ENCODE measurements at regions not wholly inside any gene's neighbourhood (a gene's known extent, or its start where the extent isn't known, plus 50 kb on each side); places are given as distances from the start of the nearest gene placed in this dataset.

DNA sequence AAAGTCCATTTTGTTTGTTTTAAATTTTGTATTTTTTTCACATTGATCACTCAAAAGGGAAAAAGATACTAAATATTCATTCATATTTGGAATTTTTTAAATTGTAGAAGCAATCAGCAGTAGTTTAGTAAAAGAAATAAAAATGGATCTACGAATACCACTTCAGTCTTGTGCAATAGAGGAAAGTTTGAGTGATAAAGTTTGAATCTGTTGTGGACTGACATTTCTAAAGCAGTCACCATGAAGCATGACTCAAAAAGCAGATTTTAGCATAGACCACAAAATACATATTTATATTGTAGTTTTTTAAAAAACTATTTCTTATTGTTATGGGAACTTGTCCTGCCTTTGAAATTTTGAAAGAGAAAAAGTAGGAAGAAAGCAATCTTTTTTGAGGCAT is 520.5 kb upstream of the ZEB2 start:
- ChIA-PET POLR2A (ENCODE audit: unreplicated experiment) (no interaction called here), CTCF (no interaction called here)
- Histone ChIP-seq H3K9me2 (ENCODE audit: insufficient read depth) (no peaks in the 10 kb centered on the region; the same call in 1 of the 2 replicates), H3K79me2 (ENCODE audit: low read depth) (no peaks in the 10 kb centered on the region), H3K27me3 (ENCODE audit: insufficient read depth, low read depth) (no peaks in the 10 kb centered on the region), H3K4me3 (no peak overlapping the region), H2AFZ (no peak overlapping the region), H3K4me1 (replicated peaks; ENCODE audit: insufficient read depth) (no peaks in the 10 kb centered on the region), H3K36me3 (ENCODE audit: low read depth) (no peaks in the 10 kb centered on the region), H3F3A (ENCODE audit: insufficient read depth, low read depth) (no peaks in the 10 kb centered on the region), H3K9me3 (ENCODE audit: insufficient read depth, low read depth) (no peaks in the 10 kb centered on the region), H4K20me1 (ENCODE audit: insufficient read depth) (no peaks in the 10 kb centered on the region), H3K27ac (no peak overlapping the region), H3K4me2 (no peak overlapping the region)
- no TSS peak for BruUV-seq (replicated peaks)
- intact Hi-C loops (cut with micrococcal nuclease; ENCODE audit: unreplicated experiment) = no loop called here
- DNase-seq = no peak
- TF ChIP-seq, protein P1, sequence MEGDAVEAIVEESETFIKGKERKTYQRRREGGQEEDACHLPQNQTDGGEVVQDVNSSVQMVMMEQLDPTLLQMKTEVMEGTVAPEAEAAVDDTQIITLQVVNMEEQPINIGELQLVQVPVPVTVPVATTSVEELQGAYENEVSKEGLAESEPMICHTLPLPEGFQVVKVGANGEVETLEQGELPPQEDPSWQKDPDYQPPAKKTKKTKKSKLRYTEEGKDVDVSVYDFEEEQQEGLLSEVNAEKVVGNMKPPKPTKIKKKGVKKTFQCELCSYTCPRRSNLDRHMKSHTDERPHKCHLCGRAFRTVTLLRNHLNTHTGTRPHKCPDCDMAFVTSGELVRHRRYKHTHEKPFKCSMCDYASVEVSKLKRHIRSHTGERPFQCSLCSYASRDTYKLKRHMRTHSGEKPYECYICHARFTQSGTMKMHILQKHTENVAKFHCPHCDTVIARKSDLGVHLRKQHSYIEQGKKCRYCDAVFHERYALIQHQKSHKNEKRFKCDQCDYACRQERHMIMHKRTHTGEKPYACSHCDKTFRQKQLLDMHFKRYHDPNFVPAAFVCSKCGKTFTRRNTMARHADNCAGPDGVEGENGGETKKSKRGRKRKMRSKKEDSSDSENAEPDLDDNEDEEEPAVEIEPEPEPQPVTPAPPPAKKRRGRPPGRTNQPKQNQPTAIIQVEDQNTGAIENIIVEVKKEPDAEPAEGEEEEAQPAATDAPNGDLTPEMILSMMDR (conservative IDR thresholded peaks at IDR 0.05) = no peak
- no peak for TF ChIP-seq EZH2 (IDR thresholded peaks at IDR 0.05; ENCODE audit: low read depth)

DNA sequence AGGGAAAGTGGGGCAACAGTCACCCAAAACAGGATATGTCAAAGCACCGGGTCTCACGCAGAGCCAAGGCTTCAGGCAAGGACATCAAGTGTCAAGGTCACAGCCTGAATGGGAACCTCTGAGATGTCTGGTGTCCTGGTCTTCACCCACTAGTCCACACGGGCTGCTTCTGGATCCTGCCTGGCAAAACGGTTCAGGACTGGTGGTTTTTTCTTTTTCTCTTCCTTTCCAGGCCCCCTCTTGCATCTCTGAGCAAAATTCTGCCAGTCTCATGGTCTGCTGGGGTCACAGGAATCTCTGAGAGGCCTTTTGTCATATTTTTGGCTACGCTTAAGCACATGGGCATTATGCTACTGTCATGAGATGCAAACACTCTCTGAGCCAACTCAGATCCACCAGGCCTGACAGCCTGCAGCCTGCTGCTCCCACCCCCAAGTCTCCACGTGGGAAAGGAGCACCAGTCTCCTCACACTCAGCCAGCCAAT is 518.2 kb upstream of the ZEB2 start:
- no peaks in the 10 kb centered on the region for H3K36me3 ChIP-seq (ENCODE audit: low read depth)
- ChIA-PET CTCF (interaction anchor here (0.6 kb wide), 1 partner anchor 640 kb away, joined by 5 read pairs; no protein-coding TSS in a partner anchor), POLR2A (ENCODE audit: unreplicated experiment) (no interaction called here)
- H3K79me2 ChIP-seq (ENCODE audit: low read depth) = no peaks in the 10 kb centered on the region
- no TSS peak for BruUV-seq (replicated peaks)
- H3K9me2 ChIP-seq (ENCODE audit: insufficient read depth) = peaks cover 1% of the 10 kb centered on the region
- TF ChIP-seq, protein P1 (conservative IDR thresholded peaks at IDR 0.05) = no peak
- TF ChIP-seq EZH2 (IDR thresholded peaks at IDR 0.05; ENCODE audit: low read depth) = no peak
- no peak overlapping the region for H3K4me2 ChIP-seq
- no peak for DNase-seq
- no peaks in the 10 kb centered on the region for H3K27me3 ChIP-seq (ENCODE audit: insufficient read depth, low read depth)
- H3K4me3 ChIP-seq = no peak overlapping the region
- intact Hi-C loops (cut with micrococcal nuclease; ENCODE audit: unreplicated experiment) = no loop called here
- H2AFZ ChIP-seq = peak overlapping the region; percentile 26
- no peaks in the 10 kb centered on the region for H3K9me3 ChIP-seq (ENCODE audit: insufficient read depth, low read depth)
- H3K27ac ChIP-seq = no peak overlapping the region
- H3K4me1 ChIP-seq (replicated peaks; ENCODE audit: insufficient read depth) = no peaks in the 10 kb centered on the region
- no peaks in the 10 kb centered on the region for H4K20me1 ChIP-seq (ENCODE audit: insufficient read depth)
- no peaks in the 10 kb centered on the region for H3F3A ChIP-seq (ENCODE audit: insufficient read depth, low read depth)

DNA sequence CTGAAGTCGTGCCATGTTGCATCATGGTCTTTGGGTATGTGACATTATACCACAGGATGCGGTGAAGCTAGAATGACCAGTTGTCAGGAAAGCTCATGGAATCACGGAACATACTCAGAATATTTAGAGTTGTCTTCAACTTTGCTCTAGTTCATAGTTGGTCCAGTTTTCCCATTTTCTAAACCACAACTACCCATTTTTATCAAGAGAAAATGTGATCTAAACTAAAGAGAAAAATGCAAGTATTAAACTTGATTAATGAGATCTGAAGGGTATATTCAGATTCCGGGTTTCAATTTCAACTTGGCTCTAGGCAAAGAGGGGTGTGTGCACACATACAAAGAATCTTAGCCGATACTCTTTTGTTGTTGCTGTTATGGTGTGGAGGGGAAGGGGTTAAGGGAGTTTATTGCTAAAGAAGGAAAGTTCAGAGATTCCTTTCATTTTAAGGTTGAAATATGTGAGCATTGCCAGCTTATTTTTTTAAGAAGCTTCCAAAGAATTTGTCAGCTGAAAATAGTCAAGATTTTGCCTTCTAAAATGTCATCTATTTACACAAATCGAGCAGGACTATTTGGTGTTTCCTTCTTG is 516.6 kb upstream of the ZEB2 start:
- intact Hi-C loops (cut with micrococcal nuclease; ENCODE audit: unreplicated experiment) = no loop called here

More for the DNA sequence above, 516.6 kb upstream of the ZEB2 start:
- BruUV-seq (replicated peaks) = no TSS peak
- Histone ChIP-seq H3K27ac (no peak overlapping the region), H3K9me3 (ENCODE audit: insufficient read depth, low read depth) (no peaks in the 10 kb centered on the region), H3K9me2 (ENCODE audit: insufficient read depth) (peaks cover 6% of the 10 kb centered on the region), H3F3A (ENCODE audit: insufficient read depth, low read depth) (no peaks in the 10 kb centered on the region), H3K4me2 (peak overlapping the region; percentile 37; the same call in 1 of the 2 replicates), H3K27me3 (ENCODE audit: insufficient read depth, low read depth) (no peaks in the 10 kb centered on the region), H3K4me1 (replicated peaks; ENCODE audit: insufficient read depth) (no peaks in the 10 kb centered on the region), H3K36me3 (ENCODE audit: low read depth) (no peaks in the 10 kb centered on the region), H2AFZ (no peak overlapping the region), H4K20me1 (ENCODE audit: insufficient read depth) (no peaks in the 10 kb centered on the region), H3K79me2 (ENCODE audit: low read depth) (no peaks in the 10 kb centered on the region), H3K4me3 (no peak overlapping the region)
- TF ChIP-seq EZH2 (IDR thresholded peaks at IDR 0.05; ENCODE audit: low read depth) = no peak
- TF ChIP-seq, protein P1 (conservative IDR thresholded peaks at IDR 0.05) = no peak
- POLR2A ChIA-PET (ENCODE audit: unreplicated experiment) = no interaction called here
- no peak for DNase-seq
- CTCF ChIA-PET = no interaction called here
